NCI-H510A treated with DMSO at 0.1 percent for 48 hours (cell line): ENCODE measurements at regions not wholly inside any gene's neighbourhood (a gene's known extent, or its start where the extent isn't known, plus 50 kb on each side); places are given as distances from the start of the nearest gene placed in this dataset.
"Not testable (repeated sequence)": the region's sequence is repeated elsewhere in the genome, so short reads cannot be mapped to it uniquely, and the experiment has no call there.

Experiments used
- DNase-seq: peaks from one replicate; lab custom pipeline; 2025; lab: John Stamatoyannopoulos, UW

GRCh38 chr13:87206708-87207107 lies 464.5 kb upstream of the SLITRK5 start:
- DNase-seq, result no peak

GRCh38 chr13:87207280-87208003 lies 463.7 kb upstream of the SLITRK5 start:
- no peak for DNase-seq

- DNase-seq, result no peak
Observed at GRCh38 chr13:87208636-87209035, 462.5 kb upstream of the SLITRK5 start.

- DNase-seq, result no peak
Observed at GRCh38 chr13:87234981-87235380, 436.2 kb upstream of the SLITRK5 start.

GRCh38 chr13:87235621-87236020 lies 435.6 kb upstream of the SLITRK5 start:
- no peak for DNase-seq

- DNase-seq, result no peak
Observed at GRCh38 chr13:87244256-87244890, 426.8 kb upstream of the SLITRK5 start.

- DNase-seq, result not testable (repeated sequence)
Observed at GRCh38 chr13:87249847-87250246, 421.3 kb upstream of the SLITRK5 start.

- no peak for DNase-seq
Observed at GRCh38 chr13:87255394-87255793, 415.8 kb upstream of the SLITRK5 start.

- DNase-seq, result no peak
Observed at GRCh38 chr13:87259479-87260083, 411.6 kb upstream of the SLITRK5 start.

- DNase-seq, result peak; percentile 80
Observed at GRCh38 chr13:87274209-87274819, 396.9 kb upstream of the SLITRK5 start.

- DNase-seq, result no peak
Observed at GRCh38 chr13:87280139-87280538, 391.0 kb upstream of the SLITRK5 start.

- no peak for DNase-seq
Observed at GRCh38 chr13:87287721-87288120, 383.4 kb upstream of the SLITRK5 start.

- DNase-seq, result no peak
Observed at GRCh38 chr13:87295636-87296035, 375.5 kb upstream of the SLITRK5 start.

- DNase-seq, result no peak
Observed at GRCh38 chr13:87302034-87302433, 369.1 kb upstream of the SLITRK5 start.

GRCh38 chr13:87302931-87303330 lies 368.2 kb upstream of the SLITRK5 start:
- DNase-seq, result no peak

GRCh38 chr13:87311165-87311564 lies 360.0 kb upstream of the SLITRK5 start:
- DNase-seq, result no peak

- no peak for DNase-seq
Observed at GRCh38 chr13:87314822-87315221, 356.3 kb upstream of the SLITRK5 start.

GRCh38 chr13:87322386-87322785 lies 348.8 kb upstream of the SLITRK5 start:
- DNase-seq, result no peak

- DNase-seq, result no peak
Observed at GRCh38 chr13:87324558-87324957, 346.6 kb upstream of the SLITRK5 start.

- no peak for DNase-seq
Observed at GRCh38 chr13:87331178-87331577, 340.0 kb upstream of the SLITRK5 start.

GRCh38 chr13:87333599-87333998 lies 337.6 kb upstream of the SLITRK5 start:
- DNase-seq, result no peak

- no peak for DNase-seq
Observed at GRCh38 chr13:87334176-87334575, 337.0 kb upstream of the SLITRK5 start.

GRCh38 chr13:87336346-87336889 lies 334.8 kb upstream of the SLITRK5 start:
- not testable (repeated sequence) for DNase-seq
